H1 (cell line): ENCODE measurements at regions not wholly inside any gene's neighbourhood (a gene's known extent, or its start where the extent isn't known, plus 50 kb on each side); places are given as distances from the start of the nearest gene placed in this dataset.

Source experiments
- CBX8 ChIP-seq: fragments of 300-800, 300-1000 bp; sonication (generic); IDR thresholded peaks from 2 replicates; pipeline ENCODE4 v1.7.1; 2016; ENCODE audit warnings: low read depth, low read length, borderline replicate concordance
- JUN ChIP-seq: IDR thresholded peaks from 2 replicates; pipeline ENCODE4 v1.6.1; 2011; ENCODE audit warnings: low read depth, mild to moderate bottlenecking, improper control_type of control experiment, low read length
- KDM4A ChIP-seq: IDR thresholded peaks from one replicate; pipeline ENCODE4 v1.7.1; 2012; ENCODE audit warnings: low read depth, mild to moderate bottlenecking, moderate library complexity, low read length, inconsistent platforms; ENCODE audit not compliant: severe bottlenecking
- TF ChIP-seq, protein P1 (sequence below): fragments of 300-600 bp; sonication (generic); IDR thresholded peaks from 2 replicates; pipeline ENCODE4 v1.7.1; 2012; ENCODE audit warnings: low read length, moderate library complexity, mild to moderate bottlenecking, inconsistent platforms; ENCODE audit not compliant: insufficient replicate concordance
- TF ChIP-seq, protein P2 (sequence below): IDR thresholded peaks from 2 replicates; pipeline ENCODE4 v1.6.1; 2012; ENCODE audit warnings: inconsistent platforms
- TF ChIP-seq, protein P3 (sequence below): IDR thresholded peaks from 2 replicates; pipeline ENCODE4 v1.6.1; 2012; ENCODE audit warnings: low read length, inconsistent platforms

DNA sequence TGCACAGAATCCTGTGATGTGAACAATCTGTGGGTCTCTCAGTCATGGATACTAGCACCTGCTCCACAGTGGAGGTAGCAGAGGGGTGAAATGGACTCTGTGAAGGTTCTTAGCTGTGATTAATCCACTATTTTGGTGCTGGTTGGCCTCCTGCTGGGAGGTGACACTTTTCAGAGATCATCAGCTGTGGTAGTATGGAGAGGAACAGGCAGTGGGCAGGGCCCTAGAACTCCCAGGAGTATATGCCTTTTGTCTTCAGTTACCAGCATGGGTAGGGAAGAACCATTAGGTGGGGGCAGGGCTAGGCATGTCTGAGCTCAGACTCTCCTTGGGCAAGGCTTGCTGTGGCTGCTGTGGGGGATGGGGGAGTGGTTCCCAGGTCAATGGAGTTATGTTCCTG lies 54.0 kb upstream of the KCNJ15 start (continued):
- TF ChIP-seq, protein P1, sequence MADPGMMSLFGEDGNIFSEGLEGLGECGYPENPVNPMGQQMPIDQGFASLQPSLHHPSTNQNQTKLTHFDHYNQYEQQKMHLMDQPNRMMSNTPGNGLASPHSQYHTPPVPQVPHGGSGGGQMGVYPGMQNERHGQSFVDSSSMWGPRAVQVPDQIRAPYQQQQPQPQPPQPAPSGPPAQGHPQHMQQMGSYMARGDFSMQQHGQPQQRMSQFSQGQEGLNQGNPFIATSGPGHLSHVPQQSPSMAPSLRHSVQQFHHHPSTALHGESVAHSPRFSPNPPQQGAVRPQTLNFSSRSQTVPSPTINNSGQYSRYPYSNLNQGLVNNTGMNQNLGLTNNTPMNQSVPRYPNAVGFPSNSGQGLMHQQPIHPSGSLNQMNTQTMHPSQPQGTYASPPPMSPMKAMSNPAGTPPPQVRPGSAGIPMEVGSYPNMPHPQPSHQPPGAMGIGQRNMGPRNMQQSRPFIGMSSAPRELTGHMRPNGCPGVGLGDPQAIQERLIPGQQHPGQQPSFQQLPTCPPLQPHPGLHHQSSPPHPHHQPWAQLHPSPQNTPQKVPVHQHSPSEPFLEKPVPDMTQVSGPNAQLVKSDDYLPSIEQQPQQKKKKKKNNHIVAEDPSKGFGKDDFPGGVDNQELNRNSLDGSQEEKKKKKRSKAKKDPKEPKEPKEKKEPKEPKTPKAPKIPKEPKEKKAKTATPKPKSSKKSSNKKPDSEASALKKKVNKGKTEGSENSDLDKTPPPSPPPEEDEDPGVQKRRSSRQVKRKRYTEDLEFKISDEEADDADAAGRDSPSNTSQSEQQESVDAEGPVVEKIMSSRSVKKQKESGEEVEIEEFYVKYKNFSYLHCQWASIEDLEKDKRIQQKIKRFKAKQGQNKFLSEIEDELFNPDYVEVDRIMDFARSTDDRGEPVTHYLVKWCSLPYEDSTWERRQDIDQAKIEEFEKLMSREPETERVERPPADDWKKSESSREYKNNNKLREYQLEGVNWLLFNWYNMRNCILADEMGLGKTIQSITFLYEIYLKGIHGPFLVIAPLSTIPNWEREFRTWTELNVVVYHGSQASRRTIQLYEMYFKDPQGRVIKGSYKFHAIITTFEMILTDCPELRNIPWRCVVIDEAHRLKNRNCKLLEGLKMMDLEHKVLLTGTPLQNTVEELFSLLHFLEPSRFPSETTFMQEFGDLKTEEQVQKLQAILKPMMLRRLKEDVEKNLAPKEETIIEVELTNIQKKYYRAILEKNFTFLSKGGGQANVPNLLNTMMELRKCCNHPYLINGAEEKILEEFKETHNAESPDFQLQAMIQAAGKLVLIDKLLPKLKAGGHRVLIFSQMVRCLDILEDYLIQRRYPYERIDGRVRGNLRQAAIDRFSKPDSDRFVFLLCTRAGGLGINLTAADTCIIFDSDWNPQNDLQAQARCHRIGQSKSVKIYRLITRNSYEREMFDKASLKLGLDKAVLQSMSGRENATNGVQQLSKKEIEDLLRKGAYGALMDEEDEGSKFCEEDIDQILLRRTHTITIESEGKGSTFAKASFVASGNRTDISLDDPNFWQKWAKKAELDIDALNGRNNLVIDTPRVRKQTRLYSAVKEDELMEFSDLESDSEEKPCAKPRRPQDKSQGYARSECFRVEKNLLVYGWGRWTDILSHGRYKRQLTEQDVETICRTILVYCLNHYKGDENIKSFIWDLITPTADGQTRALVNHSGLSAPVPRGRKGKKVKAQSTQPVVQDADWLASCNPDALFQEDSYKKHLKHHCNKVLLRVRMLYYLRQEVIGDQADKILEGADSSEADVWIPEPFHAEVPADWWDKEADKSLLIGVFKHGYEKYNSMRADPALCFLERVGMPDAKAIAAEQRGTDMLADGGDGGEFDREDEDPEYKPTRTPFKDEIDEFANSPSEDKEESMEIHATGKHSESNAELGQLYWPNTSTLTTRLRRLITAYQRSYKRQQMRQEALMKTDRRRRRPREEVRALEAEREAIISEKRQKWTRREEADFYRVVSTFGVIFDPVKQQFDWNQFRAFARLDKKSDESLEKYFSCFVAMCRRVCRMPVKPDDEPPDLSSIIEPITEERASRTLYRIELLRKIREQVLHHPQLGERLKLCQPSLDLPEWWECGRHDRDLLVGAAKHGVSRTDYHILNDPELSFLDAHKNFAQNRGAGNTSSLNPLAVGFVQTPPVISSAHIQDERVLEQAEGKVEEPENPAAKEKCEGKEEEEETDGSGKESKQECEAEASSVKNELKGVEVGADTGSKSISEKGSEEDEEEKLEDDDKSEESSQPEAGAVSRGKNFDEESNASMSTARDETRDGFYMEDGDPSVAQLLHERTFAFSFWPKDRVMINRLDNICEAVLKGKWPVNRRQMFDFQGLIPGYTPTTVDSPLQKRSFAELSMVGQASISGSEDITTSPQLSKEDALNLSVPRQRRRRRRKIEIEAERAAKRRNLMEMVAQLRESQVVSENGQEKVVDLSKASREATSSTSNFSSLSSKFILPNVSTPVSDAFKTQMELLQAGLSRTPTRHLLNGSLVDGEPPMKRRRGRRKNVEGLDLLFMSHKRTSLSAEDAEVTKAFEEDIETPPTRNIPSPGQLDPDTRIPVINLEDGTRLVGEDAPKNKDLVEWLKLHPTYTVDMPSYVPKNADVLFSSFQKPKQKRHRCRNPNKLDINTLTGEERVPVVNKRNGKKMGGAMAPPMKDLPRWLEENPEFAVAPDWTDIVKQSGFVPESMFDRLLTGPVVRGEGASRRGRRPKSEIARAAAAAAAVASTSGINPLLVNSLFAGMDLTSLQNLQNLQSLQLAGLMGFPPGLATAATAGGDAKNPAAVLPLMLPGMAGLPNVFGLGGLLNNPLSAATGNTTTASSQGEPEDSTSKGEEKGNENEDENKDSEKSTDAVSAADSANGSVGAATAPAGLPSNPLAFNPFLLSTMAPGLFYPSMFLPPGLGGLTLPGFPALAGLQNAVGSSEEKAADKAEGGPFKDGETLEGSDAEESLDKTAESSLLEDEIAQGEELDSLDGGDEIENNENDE: no peak
- TF ChIP-seq, protein P2, sequence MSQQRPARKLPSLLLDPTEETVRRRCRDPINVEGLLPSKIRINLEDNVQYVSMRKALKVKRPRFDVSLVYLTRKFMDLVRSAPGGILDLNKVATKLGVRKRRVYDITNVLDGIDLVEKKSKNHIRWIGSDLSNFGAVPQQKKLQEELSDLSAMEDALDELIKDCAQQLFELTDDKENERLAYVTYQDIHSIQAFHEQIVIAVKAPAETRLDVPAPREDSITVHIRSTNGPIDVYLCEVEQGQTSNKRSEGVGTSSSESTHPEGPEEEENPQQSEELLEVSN: no peak
- TF ChIP-seq, protein P3, sequence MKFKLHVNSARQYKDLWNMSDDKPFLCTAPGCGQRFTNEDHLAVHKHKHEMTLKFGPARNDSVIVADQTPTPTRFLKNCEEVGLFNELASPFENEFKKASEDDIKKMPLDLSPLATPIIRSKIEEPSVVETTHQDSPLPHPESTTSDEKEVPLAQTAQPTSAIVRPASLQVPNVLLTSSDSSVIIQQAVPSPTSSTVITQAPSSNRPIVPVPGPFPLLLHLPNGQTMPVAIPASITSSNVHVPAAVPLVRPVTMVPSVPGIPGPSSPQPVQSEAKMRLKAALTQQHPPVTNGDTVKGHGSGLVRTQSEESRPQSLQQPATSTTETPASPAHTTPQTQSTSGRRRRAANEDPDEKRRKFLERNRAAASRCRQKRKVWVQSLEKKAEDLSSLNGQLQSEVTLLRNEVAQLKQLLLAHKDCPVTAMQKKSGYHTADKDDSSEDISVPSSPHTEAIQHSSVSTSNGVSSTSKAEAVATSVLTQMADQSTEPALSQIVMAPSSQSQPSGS: no peak
- no peak for TF ChIP-seq JUN
- no peak for TF ChIP-seq CBX8
- no peak for TF ChIP-seq KDM4A
